PC-3 (cell line): ENCODE measurements at regions not wholly inside any gene's neighbourhood (a gene's known extent, or its start where the extent isn't known, plus 50 kb on each side); places are given as distances from the start of the nearest gene placed in this dataset.

Experiments
- ATAC-seq: fragments of 200-7000 bp; cut with Tn5 transposase; 2 replicates; pipeline ENCODE4 v1.9.1; 2020; ENCODE audit warnings: mild to moderate bottlenecking, moderate library complexity
- BruUV-seq: library from RNA; stranded (reverse); fragments of 400-500 nt; replicated peaks from 2 replicates; lab custom pipeline; 2021; lab: Mats Ljungman, UMichigan
- CTCF ChIA-PET: fragments of 300-600 bp; sonication (Branson Sonifier 250); formaldehyde crosslinking; loops from one replicate; lab custom pipeline; 2022; ENCODE audit warnings: antibody characterized with exemption; lab: Charles Lee
- POLR2A ChIA-PET: fragments of 300-600 bp; sonication (Branson Sonifier 250); formaldehyde crosslinking; loops from one replicate; lab custom pipeline; 2022; ENCODE audit warnings: antibody characterized with exemption; ENCODE audit not compliant: unreplicated experiment; lab: Charles Lee
- DNase-seq: peaks from one replicate; pipeline ENCODE4 v3.0.0-alpha.2; 2015
- H2AFZ ChIP-seq: fragments of 300-600 bp; sonication (generic); 2 replicates; pipeline ENCODE4 v1.6.0; 2016; ENCODE audit warnings: antibody characterized with exemption, low read length
- H3F3A ChIP-seq: fragments of 300-600 bp; sonication (generic); one replicate; pipeline ENCODE4 v1.6.0; 2017; ENCODE audit warnings: antibody characterized with exemption, low read length, control low read depth, mild to moderate bottlenecking; ENCODE audit not compliant: unreplicated experiment
- H3K27ac ChIP-seq: fragments of 300-600 bp; sonication (generic); 2 replicates; pipeline ENCODE4 v1.5.1; 2016; ENCODE audit warnings: mild to moderate bottlenecking, low read length
- H3K27me3 ChIP-seq: fragments of 300-600 bp; sonication (generic); 2 replicates; pipeline ENCODE4 v1.6.1; 2016; ENCODE audit warnings: low read length, mixed read lengths
- H3K36me3 ChIP-seq: fragments of 300-600 bp; sonication (generic); 2 replicates; pipeline ENCODE4 v1.6.1; 2016; ENCODE audit warnings: low read depth, mixed run types, low read length, mixed read lengths
- H3K4me1 ChIP-seq: fragments of 300-600 bp; sonication (generic); 2 replicates; pipeline ENCODE4 v1.5.1; 2016; ENCODE audit warnings: low read length; ENCODE audit not compliant: insufficient read depth
- H3K4me2 ChIP-seq: fragments of 300-600 bp; sonication (generic); 2 replicates; pipeline ENCODE4 v1.6.0; 2016; ENCODE audit warnings: low read length
- H3K4me3 ChIP-seq: fragments of 300-600 bp; sonication (generic); 2 replicates; pipeline ENCODE4 v1.5.1; 2016; ENCODE audit warnings: mild to moderate bottlenecking, low read length, mixed read lengths
- H3K79me2 ChIP-seq: fragments of 300-600 bp; sonication (generic); 2 replicates; pipeline ENCODE4 v1.6.1; 2017; ENCODE audit warnings: low read length, mixed read lengths
- H3K9ac ChIP-seq: fragments of 300-600 bp; sonication (generic); 2 replicates; pipeline ENCODE4 v1.6.0; 2016; ENCODE audit warnings: mild to moderate bottlenecking, low read length
- H3K9me2 ChIP-seq: fragments of 300-600 bp; sonication (generic); replicated peaks from 2 replicates; pipeline ENCODE4 v1.6.1; 2016; ENCODE audit warnings: mixed run types, low read length, mixed read lengths
- H3K9me3 ChIP-seq: fragments of 300-600 bp; sonication (generic); 2 replicates; pipeline ENCODE4 v1.6.1; 2016; ENCODE audit warnings: low read length, mixed read lengths
- H4K20me1 ChIP-seq: fragments of 300-600 bp; sonication (generic); 2 replicates; pipeline ENCODE4 v1.6.1; 2016; ENCODE audit warnings: low read length, mixed read lengths
- EZH2 ChIP-seq: fragments of 300-600 bp; sonication (generic); IDR thresholded peaks from one replicate; pipeline ENCODE4 v1.6.1; 2017; ENCODE audit warnings: antibody characterized with exemption, mild to moderate bottlenecking, low read length; ENCODE audit not compliant: unreplicated experiment
- EZH2phosphoT487 ChIP-seq: fragments of 300-600 bp; sonication (generic); IDR thresholded peaks from 2 replicates; pipeline ENCODE4 v1.6.1; 2018; ENCODE audit warnings: mild to moderate bottlenecking, antibody characterized with exemption, low read length, borderline replicate concordance
- intact Hi-C: fragments of 100-400 bp; cut with micrococcal nuclease; formaldehyde crosslinking; loops from 2 replicates; pipeline ENCODE4 v1.9.0; 2023
- TF ChIP-seq, protein P1 (sequence below): fragments of 300-600 bp; sonication (generic); conservative IDR thresholded peaks from 2 replicates; pipeline ENCODE4 v1.5.1; 2017; ENCODE audit warnings: antibody characterized with exemption, low read depth, mild to moderate bottlenecking, low read length

DNA sequence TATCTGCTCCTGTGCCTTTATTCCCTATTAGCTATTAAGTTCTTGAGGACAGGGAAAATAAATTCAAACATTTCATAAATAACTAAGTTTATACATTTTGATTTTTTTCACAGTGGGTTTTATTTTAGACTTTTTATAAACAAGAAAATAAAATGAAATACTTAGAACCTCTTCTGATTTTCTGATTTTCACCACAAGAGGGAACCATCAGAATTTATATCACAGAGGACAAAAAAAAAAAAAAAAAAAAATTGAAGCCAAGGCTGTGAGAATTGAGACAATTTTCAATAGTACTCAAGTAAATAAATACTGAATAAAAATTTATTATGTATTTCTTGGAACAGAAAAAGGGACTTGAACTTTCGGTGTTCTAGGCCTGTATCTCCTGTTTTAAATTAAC is 288.1 kb downstream of the SH3BGRL start:
- no peak overlapping the region for H3K27ac ChIP-seq
- ChIA-PET POLR2A (no interaction called here), CTCF (no interaction called here)
- no peaks in the 10 kb centered on the region for H3F3A ChIP-seq
- no peaks in the 10 kb centered on the region for H3K79me2 ChIP-seq
- no peaks in the 10 kb centered on the region for H3K4me1 ChIP-seq
- no peaks in the 10 kb centered on the region for H4K20me1 ChIP-seq
- ATAC-seq (no peak), DNase-seq (peak; percentile 21)
- no peaks in the 10 kb centered on the region for H3K27me3 ChIP-seq
- H3K4me2 ChIP-seq: no peak overlapping the region
- TF ChIP-seq EZH2phosphoT487: no peak
- TF ChIP-seq EZH2: no peak
- TF ChIP-seq, protein P1, sequence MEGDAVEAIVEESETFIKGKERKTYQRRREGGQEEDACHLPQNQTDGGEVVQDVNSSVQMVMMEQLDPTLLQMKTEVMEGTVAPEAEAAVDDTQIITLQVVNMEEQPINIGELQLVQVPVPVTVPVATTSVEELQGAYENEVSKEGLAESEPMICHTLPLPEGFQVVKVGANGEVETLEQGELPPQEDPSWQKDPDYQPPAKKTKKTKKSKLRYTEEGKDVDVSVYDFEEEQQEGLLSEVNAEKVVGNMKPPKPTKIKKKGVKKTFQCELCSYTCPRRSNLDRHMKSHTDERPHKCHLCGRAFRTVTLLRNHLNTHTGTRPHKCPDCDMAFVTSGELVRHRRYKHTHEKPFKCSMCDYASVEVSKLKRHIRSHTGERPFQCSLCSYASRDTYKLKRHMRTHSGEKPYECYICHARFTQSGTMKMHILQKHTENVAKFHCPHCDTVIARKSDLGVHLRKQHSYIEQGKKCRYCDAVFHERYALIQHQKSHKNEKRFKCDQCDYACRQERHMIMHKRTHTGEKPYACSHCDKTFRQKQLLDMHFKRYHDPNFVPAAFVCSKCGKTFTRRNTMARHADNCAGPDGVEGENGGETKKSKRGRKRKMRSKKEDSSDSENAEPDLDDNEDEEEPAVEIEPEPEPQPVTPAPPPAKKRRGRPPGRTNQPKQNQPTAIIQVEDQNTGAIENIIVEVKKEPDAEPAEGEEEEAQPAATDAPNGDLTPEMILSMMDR: peak; percentile 44; the same call in 1 of the 2 replicates
- no peaks in the 10 kb centered on the region for H3K9me2 ChIP-seq
- H3K9me3 ChIP-seq: no peaks in the 10 kb centered on the region
- intact Hi-C loops: loop anchor here (5.0 kb wide), 1 partner anchor 467 kb away; no protein-coding TSS in a partner anchor
- H3K36me3 ChIP-seq: no peaks in the 10 kb centered on the region
- BruUV-seq: no TSS peak
- no peak overlapping the region for H2AFZ ChIP-seq
- H3K9ac ChIP-seq: no peak overlapping the region
- no peak overlapping the region for H3K4me3 ChIP-seq

GRCh38 chrX:81527881-81528440 is 326.1 kb downstream of the SH3BGRL start:
- H3K9ac ChIP-seq: no peak overlapping the region
- H2AFZ ChIP-seq: no peak overlapping the region
- no peak overlapping the region for H3K4me3 ChIP-seq
- no peaks in the 10 kb centered on the region for H3K9me2 ChIP-seq
- no peak overlapping the region for H3K27ac ChIP-seq
- no TSS peak for BruUV-seq
- intact Hi-C loops: no loop called here
- ATAC-seq (no peak), DNase-seq (no peak)
- ChIA-PET CTCF (no interaction called here), POLR2A (no interaction called here)
- no peaks in the 10 kb centered on the region for H3K36me3 ChIP-seq
- TF ChIP-seq, protein P1: no peak
- TF ChIP-seq EZH2: no peak
- no peak for TF ChIP-seq EZH2phosphoT487
- 0 out of 2 replicates have a peak, but pooled peaks cover 3% of the 10 kb centered on the region for H3K9me3 ChIP-seq
- H3K4me2 ChIP-seq: no peak overlapping the region
- H4K20me1 ChIP-seq: no peaks in the 10 kb centered on the region
- H3K4me1 ChIP-seq: no peaks in the 10 kb centered on the region
- no peaks in the 10 kb centered on the region for H3K79me2 ChIP-seq
- no peaks in the 10 kb centered on the region for H3F3A ChIP-seq
- no peaks in the 10 kb centered on the region for H3K27me3 ChIP-seq

- Histone ChIP-seq H3K9me3 (no peaks in the 10 kb centered on the region), H4K20me1 (no peaks in the 10 kb centered on the region), H3K4me3 (no peak overlapping the region), H3K27me3 (no peaks in the 10 kb centered on the region), H3K27ac (no peak overlapping the region), H3K4me2 (no peak overlapping the region), H3K9ac (no peak overlapping the region), H3F3A (no peaks in the 10 kb centered on the region), H3K79me2 (no peaks in the 10 kb centered on the region), H2AFZ (no peak overlapping the region), H3K4me1 (no peaks in the 10 kb centered on the region), H3K9me2 (no peaks in the 10 kb centered on the region), H3K36me3 (no peaks in the 10 kb centered on the region)
- intact Hi-C loops: no loop called here
- TF ChIP-seq, protein P1: no peak
- no peak for TF ChIP-seq EZH2
- no peak for TF ChIP-seq EZH2phosphoT487
- ATAC-seq (no peak), DNase-seq (no peak)
- no TSS peak for BruUV-seq
- ChIA-PET POLR2A (no interaction called here), CTCF (no interaction called here)
Observed at GRCh38 chrX:81537723-81538122, 335.8 kb downstream of the SH3BGRL start.
